ENCODE measurements at regions not wholly inside any gene's neighbourhood (a gene's known extent, or its start where the extent isn't known, plus 50 kb on each side); places are given as distances from the start of the nearest gene placed in this dataset.

- H3K4me3 ChIP-seq: no peak overlapping the region
- H3K27ac ChIP-seq: no peak overlapping the region
- intact Hi-C loops (cut with DNase I): no loop called here
- no peaks in the 10 kb centered on the region for H3K4me1 ChIP-seq
- no peak for DNase-seq
- TF ChIP-seq CTCF (IDR thresholded peaks at IDR 0.05): no peak
- no peaks in the 10 kb centered on the region for H3K27me3 ChIP-seq
- no peaks in the 10 kb centered on the region for H3K36me3 ChIP-seq
- 67 to 72% methylated on average over 3 of the region's 3 CpGs for WGBS, 2 donors
- no peaks in the 10 kb centered on the region for H3K9me3 ChIP-seq
These were observed 514.9 kb upstream of the PKN2 start for GRCh38 chr1:88169139-88169538.

GRCh38 chr1:88169939-88170338 lies 514.1 kb upstream of the PKN2 start:
- DNase-seq: no peak
- intact Hi-C loops (cut with DNase I): no loop called here
- H3K4me1 ChIP-seq: no peaks in the 10 kb centered on the region
- no peak overlapping the region for H3K4me3 ChIP-seq
- TF ChIP-seq CTCF (IDR thresholded peaks at IDR 0.05): no peak
- TF ChIP-seq POLR2A (IDR thresholded peaks at IDR 0.05): no peak
- H3K36me3 ChIP-seq: no peaks in the 10 kb centered on the region
- H3K9me3 ChIP-seq: no peaks in the 10 kb centered on the region
- no peaks in the 10 kb centered on the region for H3K27me3 ChIP-seq
- no peak overlapping the region for H3K27ac ChIP-seq

- Histone ChIP-seq H3K36me3 (no peaks in the 10 kb centered on the region), H3K4me1 (no peaks in the 10 kb centered on the region), H3K27ac (no peak overlapping the region), H3K4me3 (no peak overlapping the region), H3K9me3 (no peaks in the 10 kb centered on the region), H3K27me3 (no peaks in the 10 kb centered on the region)
- WGBS, 2 donors: 67 to 77% methylated on average over 3 of the region's 3 CpGs
- no peak for DNase-seq
- TF ChIP-seq CTCF (IDR thresholded peaks at IDR 0.05) (no peak), POLR2A (IDR thresholded peaks at IDR 0.05) (no peak)
- intact Hi-C loops (cut with DNase I): no loop called here
These were observed 508.9 kb upstream of the PKN2 start for GRCh38 chr1:88175120-88175630.

GRCh38 chr1:88175631-88176226 lies 508.3 kb upstream of the PKN2 start:
- DNase-seq: no peak
- no peaks in the 10 kb centered on the region for H3K9me3 ChIP-seq
- intact Hi-C loops (cut with DNase I): no loop called here
- no peak overlapping the region for H3K27ac ChIP-seq
- TF ChIP-seq POLR2A (IDR thresholded peaks at IDR 0.05) (no peak), CTCF (IDR thresholded peaks at IDR 0.05) (no peak)
- WGBS, 2 donors: 26 to 69% methylated on average over 8 to 10 of the region's 10 CpGs
- no peaks in the 10 kb centered on the region for H3K4me1 ChIP-seq
- no peaks in the 10 kb centered on the region for H3K27me3 ChIP-seq
- no peak overlapping the region for H3K4me3 ChIP-seq
- H3K36me3 ChIP-seq: no peaks in the 10 kb centered on the region

- TF ChIP-seq POLR2A (IDR thresholded peaks at IDR 0.05) (no peak), CTCF (IDR thresholded peaks at IDR 0.05) (no peak)
- H3K4me1 ChIP-seq: no peaks in the 10 kb centered on the region
- DNase-seq: no peak
- intact Hi-C loops (cut with DNase I): no loop called here
- no peaks in the 10 kb centered on the region for H3K27me3 ChIP-seq
- no peak overlapping the region for H3K4me3 ChIP-seq
- H3K9me3 ChIP-seq: no peaks in the 10 kb centered on the region
- 61 to 76% methylated on average over 5 of the region's 5 CpGs for WGBS, 2 donors
- no peaks in the 10 kb centered on the region for H3K36me3 ChIP-seq
- no peak overlapping the region for H3K27ac ChIP-seq
These were observed 504.1 kb upstream of the PKN2 start for GRCh38 chr1:88179943-88180342.
